ENCODE measurements at regions not wholly inside any gene's neighbourhood (a gene's known extent, or its start where the extent isn't known, plus 50 kb on each side); places are given as distances from the start of the nearest gene placed in this dataset.

DNA sequence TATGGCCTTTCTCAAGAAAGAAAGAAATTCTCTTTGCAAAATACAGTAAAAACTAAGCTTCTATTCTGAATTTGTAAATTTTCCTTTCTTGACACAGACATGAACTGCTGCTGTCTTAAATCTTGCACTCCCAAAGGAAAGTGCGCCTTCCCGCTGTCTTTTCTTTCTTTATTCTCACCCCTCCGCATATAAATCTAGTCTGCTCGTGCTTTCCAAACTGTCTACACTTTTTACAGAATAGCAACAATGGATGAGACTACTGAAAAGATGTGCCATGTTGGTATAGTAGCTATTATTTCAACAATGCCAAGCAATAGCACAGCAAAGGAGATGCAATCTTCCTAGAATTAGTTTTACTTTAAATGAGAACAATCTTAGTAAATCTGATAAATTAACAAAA, 328.8 kb upstream of the PDE3A start:
- TF ChIP-seq NFIC (IDR thresholded peaks at IDR 0.05) (no peak), EP300 (IDR thresholded peaks at IDR 0.05; ENCODE audit: borderline replicate concordance) (no peak), ZBTB7A (IDR thresholded peaks at IDR 0.05; ENCODE audit: low read depth) (no peak), TEAD4 (IDR thresholded peaks at IDR 0.05) (no peak), CREB1 (IDR thresholded peaks at IDR 0.05; ENCODE audit: low read depth) (no peak), TAF1 (IDR thresholded peaks at IDR 0.05; ENCODE audit: low read depth) (no peak), TCF12 (IDR thresholded peaks at IDR 0.05; ENCODE audit: low read depth) (no peak), CEBPB (IDR thresholded peaks at IDR 0.05) (no peak), YY1 (IDR thresholded peaks at IDR 0.05; ENCODE audit: low read depth) (no peak)
- TF ChIP-seq, protein P1, sequence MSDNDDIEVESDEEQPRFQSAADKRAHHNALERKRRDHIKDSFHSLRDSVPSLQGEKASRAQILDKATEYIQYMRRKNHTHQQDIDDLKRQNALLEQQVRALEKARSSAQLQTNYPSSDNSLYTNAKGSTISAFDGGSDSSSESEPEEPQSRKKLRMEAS (IDR thresholded peaks at IDR 0.05), result no peak

DNA sequence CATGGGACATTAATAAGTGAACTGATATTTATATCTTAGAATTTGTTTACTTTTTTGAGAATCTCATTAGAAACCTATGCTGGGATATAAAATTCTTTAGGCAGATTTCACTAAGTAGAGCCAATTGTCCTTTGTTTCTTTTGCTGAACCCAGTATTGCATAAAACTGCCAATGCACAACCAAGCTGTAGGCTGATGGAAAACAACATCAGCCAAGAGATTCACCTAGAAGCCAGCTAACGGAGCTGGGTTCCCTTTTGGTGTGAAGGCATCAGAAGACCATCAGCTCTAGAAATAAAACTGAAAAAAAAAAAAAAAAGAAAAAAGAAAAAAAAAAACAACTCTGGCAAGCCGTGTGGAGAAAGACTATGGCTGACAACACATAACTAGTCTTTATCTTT, 328.2 kb upstream of the PDE3A start:
- TF ChIP-seq RAD21 (IDR thresholded peaks at IDR 0.05; ENCODE audit: low read depth), result no peak

DNA sequence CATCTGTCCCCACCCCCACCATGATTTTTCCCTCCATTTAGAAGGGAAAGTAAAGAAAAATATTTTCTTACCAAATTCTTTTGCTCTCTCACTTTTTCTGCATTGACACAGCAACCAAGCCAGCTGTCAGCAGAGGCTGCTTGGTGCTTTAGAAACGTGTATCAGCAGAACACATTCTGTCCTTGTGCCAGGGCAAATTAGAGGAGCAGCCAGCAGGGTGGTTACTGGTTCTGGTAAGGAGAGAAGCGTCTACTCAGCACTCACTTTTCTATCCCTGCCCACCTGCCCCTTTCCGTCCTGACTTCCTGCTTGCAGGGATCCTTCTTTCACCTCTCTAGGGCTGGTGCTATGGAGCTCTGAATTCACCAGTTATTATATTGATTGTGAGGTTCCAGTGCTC, 327.5 kb upstream of the PDE3A start:
- no peak for TF ChIP-seq TAF1 (IDR thresholded peaks at IDR 0.05; ENCODE audit: low read depth)
- TF ChIP-seq, protein P1 (IDR thresholded peaks at IDR 0.05), result no peak

DNA sequence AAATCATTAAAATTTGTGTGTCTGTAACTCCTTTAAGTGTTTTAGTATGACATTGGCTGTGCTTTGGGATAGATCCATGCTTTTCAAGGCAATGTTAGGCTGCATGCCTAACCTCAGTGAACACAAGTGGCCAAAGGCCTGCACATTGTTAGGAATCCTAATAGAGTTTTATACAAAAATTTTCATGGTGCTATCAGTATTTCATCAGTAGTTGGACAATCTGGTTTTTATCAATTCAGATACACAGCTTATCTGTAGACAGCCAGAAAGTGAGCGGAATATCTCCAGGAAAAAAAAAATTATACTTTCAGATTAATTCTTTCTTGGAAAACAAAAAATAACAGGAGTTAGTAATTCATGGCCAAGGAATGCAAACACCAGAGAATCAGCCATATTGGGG, 324.0 kb upstream of the PDE3A start:
- TF ChIP-seq NFIC (IDR thresholded peaks at IDR 0.05), result no peak
- TF ChIP-seq TCF12 (IDR thresholded peaks at IDR 0.05; ENCODE audit: low read depth), result no peak
- TF ChIP-seq CEBPB (IDR thresholded peaks at IDR 0.05), result no peak
- TF ChIP-seq YY1 (IDR thresholded peaks at IDR 0.05; ENCODE audit: low read depth), result no peak
- TF ChIP-seq, protein P2, sequence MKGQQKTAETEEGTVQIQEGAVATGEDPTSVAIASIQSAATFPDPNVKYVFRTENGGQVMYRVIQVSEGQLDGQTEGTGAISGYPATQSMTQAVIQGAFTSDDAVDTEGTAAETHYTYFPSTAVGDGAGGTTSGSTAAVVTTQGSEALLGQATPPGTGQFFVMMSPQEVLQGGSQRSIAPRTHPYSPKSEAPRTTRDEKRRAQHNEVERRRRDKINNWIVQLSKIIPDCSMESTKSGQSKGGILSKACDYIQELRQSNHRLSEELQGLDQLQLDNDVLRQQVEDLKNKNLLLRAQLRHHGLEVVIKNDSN (IDR thresholded peaks at IDR 0.05), result no peak
- TF ChIP-seq CREB1 (IDR thresholded peaks at IDR 0.05; ENCODE audit: low read depth), result no peak

DNA sequence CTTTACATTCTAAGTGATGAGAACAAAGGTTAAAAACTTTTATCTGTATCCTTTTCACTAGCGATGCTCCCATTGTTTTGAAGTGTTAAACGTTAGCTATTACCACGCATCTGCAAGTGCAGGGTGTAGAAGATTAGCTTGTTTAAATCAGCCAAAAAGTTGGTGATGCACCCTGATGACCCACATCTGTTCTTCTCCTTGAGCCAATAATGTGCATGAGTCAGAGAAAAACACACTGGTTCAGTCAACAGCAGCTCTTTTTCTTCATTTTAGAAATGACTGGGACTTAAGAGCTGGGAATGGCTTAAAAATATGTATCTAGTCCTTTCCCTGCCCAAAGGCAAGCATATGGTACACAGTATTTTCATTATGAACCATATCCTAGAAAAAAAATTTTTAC, 323.5 kb upstream of the PDE3A start:
- TF ChIP-seq FOXM1 (IDR thresholded peaks at IDR 0.05; ENCODE audit: borderline replicate concordance, low read depth) (no peak), CEBPB (IDR thresholded peaks at IDR 0.05) (no peak), RAD21 (IDR thresholded peaks at IDR 0.05; ENCODE audit: low read depth) (no peak), TCF12 (IDR thresholded peaks at IDR 0.05; ENCODE audit: low read depth) (no peak), NFIC (IDR thresholded peaks at IDR 0.05) (no peak)
- TF ChIP-seq, protein P1 (IDR thresholded peaks at IDR 0.05), result no peak
- TF ChIP-seq, protein P2 (IDR thresholded peaks at IDR 0.05), result no peak

DNA sequence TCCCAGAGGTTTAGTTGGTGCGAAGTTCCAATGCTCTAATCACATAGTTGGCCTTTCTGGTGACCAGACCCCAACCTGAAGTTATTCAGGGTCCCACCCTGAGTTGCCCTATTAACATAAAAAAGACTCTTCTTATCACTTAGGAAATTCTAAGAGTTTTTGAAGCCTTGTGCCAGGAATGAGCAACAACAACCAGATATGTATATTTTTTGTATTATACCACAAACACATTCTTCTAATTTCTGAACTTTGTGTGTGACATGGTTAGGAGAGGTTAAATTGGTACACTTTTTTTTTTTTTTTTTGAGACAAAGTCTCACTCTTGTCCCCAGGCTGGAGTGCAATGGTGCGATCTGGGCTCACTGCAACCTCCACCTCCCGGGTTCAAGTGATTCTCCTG, 320.4 kb upstream of the PDE3A start:
- no peak for TF ChIP-seq ZBTB7A (IDR thresholded peaks at IDR 0.05; ENCODE audit: low read depth)
- TF ChIP-seq, protein P2 (IDR thresholded peaks at IDR 0.05), result no peak
- no peak for TF ChIP-seq CREB1 (IDR thresholded peaks at IDR 0.05; ENCODE audit: low read depth)
- no peak for TF ChIP-seq NFIC (IDR thresholded peaks at IDR 0.05)
- TF ChIP-seq FOXM1 (IDR thresholded peaks at IDR 0.05; ENCODE audit: borderline replicate concordance, low read depth), result no peak
- TF ChIP-seq, protein P3, sequence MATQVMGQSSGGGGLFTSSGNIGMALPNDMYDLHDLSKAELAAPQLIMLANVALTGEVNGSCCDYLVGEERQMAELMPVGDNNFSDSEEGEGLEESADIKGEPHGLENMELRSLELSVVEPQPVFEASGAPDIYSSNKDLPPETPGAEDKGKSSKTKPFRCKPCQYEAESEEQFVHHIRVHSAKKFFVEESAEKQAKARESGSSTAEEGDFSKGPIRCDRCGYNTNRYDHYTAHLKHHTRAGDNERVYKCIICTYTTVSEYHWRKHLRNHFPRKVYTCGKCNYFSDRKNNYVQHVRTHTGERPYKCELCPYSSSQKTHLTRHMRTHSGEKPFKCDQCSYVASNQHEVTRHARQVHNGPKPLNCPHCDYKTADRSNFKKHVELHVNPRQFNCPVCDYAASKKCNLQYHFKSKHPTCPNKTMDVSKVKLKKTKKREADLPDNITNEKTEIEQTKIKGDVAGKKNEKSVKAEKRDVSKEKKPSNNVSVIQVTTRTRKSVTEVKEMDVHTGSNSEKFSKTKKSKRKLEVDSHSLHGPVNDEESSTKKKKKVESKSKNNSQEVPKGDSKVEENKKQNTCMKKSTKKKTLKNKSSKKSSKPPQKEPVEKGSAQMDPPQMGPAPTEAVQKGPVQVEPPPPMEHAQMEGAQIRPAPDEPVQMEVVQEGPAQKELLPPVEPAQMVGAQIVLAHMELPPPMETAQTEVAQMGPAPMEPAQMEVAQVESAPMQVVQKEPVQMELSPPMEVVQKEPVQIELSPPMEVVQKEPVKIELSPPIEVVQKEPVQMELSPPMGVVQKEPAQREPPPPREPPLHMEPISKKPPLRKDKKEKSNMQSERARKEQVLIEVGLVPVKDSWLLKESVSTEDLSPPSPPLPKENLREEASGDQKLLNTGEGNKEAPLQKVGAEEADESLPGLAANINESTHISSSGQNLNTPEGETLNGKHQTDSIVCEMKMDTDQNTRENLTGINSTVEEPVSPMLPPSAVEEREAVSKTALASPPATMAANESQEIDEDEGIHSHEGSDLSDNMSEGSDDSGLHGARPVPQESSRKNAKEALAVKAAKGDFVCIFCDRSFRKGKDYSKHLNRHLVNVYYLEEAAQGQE (IDR thresholded peaks at IDR 0.05; ENCODE audit: low read depth), result no peak
- TF ChIP-seq TAF1 (IDR thresholded peaks at IDR 0.05; ENCODE audit: low read depth), result no peak
- no peak for TF ChIP-seq YY1 (IDR thresholded peaks at IDR 0.05; ENCODE audit: low read depth)
- no peak for TF ChIP-seq CEBPB (IDR thresholded peaks at IDR 0.05)
- TF ChIP-seq RAD21 (IDR thresholded peaks at IDR 0.05; ENCODE audit: low read depth), result no peak
- TF ChIP-seq, protein P1 (IDR thresholded peaks at IDR 0.05), result no peak
- no peak for TF ChIP-seq EGR1 (IDR thresholded peaks at IDR 0.05)
- TF ChIP-seq TCF12 (IDR thresholded peaks at IDR 0.05; ENCODE audit: low read depth), result no peak
- TF ChIP-seq EP300 (IDR thresholded peaks at IDR 0.05; ENCODE audit: borderline replicate concordance), result no peak

DNA sequence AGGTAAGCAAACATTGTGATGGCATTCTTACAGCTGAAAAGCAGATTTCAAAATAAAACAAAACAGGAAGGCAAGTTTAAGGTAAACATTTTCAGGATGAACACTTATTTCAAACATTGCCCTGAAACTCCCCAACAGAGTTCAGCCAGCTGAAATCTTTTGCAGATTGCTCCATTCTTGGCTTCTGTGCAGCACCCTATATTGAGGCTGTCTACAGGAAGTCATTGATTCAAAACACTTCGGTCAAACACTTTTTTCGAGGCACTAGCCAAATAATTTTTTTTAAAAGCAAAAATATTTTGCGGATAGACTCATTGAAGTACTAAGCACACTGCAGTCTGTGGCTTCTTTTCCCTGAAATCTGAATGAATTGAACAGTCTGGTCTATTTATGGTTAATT, 318.1 kb upstream of the PDE3A start:
- TF ChIP-seq, protein P2 (IDR thresholded peaks at IDR 0.05), result no peak
- TF ChIP-seq FOXM1 (IDR thresholded peaks at IDR 0.05; ENCODE audit: borderline replicate concordance, low read depth), result no peak
- TF ChIP-seq EGR1 (IDR thresholded peaks at IDR 0.05), result no peak
- no peak for TF ChIP-seq TCF12 (IDR thresholded peaks at IDR 0.05; ENCODE audit: low read depth)
- no peak for TF ChIP-seq YY1 (IDR thresholded peaks at IDR 0.05; ENCODE audit: low read depth)
- no peak for TF ChIP-seq RAD21 (IDR thresholded peaks at IDR 0.05; ENCODE audit: low read depth)
- TF ChIP-seq TEAD4 (IDR thresholded peaks at IDR 0.05), result no peak
- TF ChIP-seq, protein P3 (IDR thresholded peaks at IDR 0.05; ENCODE audit: low read depth), result no peak
- TF ChIP-seq EP300 (IDR thresholded peaks at IDR 0.05; ENCODE audit: borderline replicate concordance), result no peak
- no peak for TF ChIP-seq CREB1 (IDR thresholded peaks at IDR 0.05; ENCODE audit: low read depth)
- no peak for TF ChIP-seq ZBTB7A (IDR thresholded peaks at IDR 0.05; ENCODE audit: low read depth)
- no peak for TF ChIP-seq CEBPB (IDR thresholded peaks at IDR 0.05)
- no peak for TF ChIP-seq NFIC (IDR thresholded peaks at IDR 0.05)
- TF ChIP-seq, protein P1 (IDR thresholded peaks at IDR 0.05), result no peak
- no peak for TF ChIP-seq TAF1 (IDR thresholded peaks at IDR 0.05; ENCODE audit: low read depth)
